ENCODE measurements at regions not wholly inside any gene's neighbourhood (a gene's known extent, or its start where the extent isn't known, plus 50 kb on each side); places are given as distances from the start of the nearest gene placed in this dataset.

DNA sequence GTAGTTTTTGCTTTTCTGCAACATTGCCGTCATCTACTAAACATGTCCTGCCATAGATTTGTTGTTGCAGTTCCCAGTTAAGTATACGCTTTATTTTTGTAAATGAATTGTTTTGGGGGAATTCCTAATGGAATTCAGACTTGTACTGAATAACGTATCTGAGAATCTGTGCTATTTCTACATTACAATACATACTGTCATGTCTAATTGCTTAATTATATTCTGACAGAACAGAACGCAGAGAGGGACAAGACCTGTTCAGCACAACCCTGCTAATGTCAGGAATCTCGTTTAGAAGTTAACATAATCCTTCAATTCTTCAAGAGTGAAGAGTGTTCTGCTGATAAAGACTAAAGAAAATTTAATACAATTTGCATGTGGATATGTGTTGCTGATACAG is 861.1 kb upstream of the KLHL1 start:
- Histone ChIP-seq H2AFZ (ENCODE audit: low read depth, low read length) (no peak overlapping the region), H3K79me2 (ENCODE audit: insufficient read depth, low read length) (no peaks in the 10 kb centered on the region), H3K27ac (ENCODE audit: low read length) (no peak overlapping the region), H3K27me3 (ENCODE audit: insufficient read depth, low read length, poor library complexity) (no peaks in the 10 kb centered on the region), H4K20me1 (ENCODE audit: insufficient read depth, low read length) (no peaks in the 10 kb centered on the region), H3K4me2 (ENCODE audit: insufficient read depth, low read length) (no peak overlapping the region), H3K9me3 (ENCODE audit: insufficient read depth, low read length, severe bottlenecking) (no peaks in the 10 kb centered on the region), H3K4me3 (ENCODE audit: low read depth in 1 of 2, low read length in 2 of 2) (no peak overlapping the region), H3K36me3 (ENCODE audit: insufficient read depth, low read length) (no peaks in the 10 kb centered on the region), H3K4me1 (ENCODE audit: insufficient read depth, low read length) (no peaks in the 10 kb centered on the region), H3K9ac (ENCODE audit: low read depth, low read length) (no peak overlapping the region)
- no peak for ATAC-seq (ENCODE audit: insufficient read depth, low read depth)
- DNase-seq: no peak
- no peak for TF ChIP-seq EZH2 (IDR thresholded peaks at IDR 0.05; ENCODE audit: borderline replicate concordance, low read depth, low read length, severe bottlenecking)
- TF ChIP-seq CTCF (IDR thresholded peaks at IDR 0.05; ENCODE audit: borderline replicate concordance, extremely low read depth, low read length, poor library complexity, severe bottlenecking): no peak

DNA sequence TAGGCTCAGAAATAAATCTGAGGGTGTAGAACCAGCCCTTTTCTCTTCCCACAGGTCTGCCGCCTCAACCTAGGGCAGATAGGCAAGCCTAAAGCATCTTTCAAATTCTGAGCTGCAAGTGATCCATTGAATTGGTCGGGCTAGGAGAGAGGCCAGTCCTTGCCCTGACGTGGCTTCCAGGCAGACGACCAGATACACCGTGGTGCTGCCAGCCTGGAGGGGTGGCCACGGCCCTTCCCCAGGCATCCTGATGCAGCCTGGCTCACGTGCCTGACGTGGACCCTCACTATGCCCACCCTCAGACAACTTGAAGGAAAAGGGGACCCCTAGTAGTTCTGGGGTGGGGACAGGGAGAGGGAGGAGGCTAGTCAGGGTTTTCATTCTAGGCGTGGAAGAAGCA is 859.3 kb upstream of the KLHL1 start:
- H3K9me3 ChIP-seq (ENCODE audit: insufficient read depth, low read length, severe bottlenecking): no peaks in the 10 kb centered on the region
- H3K79me2 ChIP-seq (ENCODE audit: insufficient read depth, low read length): no peaks in the 10 kb centered on the region
- H2AFZ ChIP-seq (ENCODE audit: low read depth, low read length): no peak overlapping the region
- no peak overlapping the region for H3K27ac ChIP-seq (ENCODE audit: low read length)
- no peaks in the 10 kb centered on the region for H4K20me1 ChIP-seq (ENCODE audit: insufficient read depth, low read length)
- H3K9ac ChIP-seq (ENCODE audit: low read depth, low read length): no peak overlapping the region
- TF ChIP-seq CTCF (IDR thresholded peaks at IDR 0.05; ENCODE audit: borderline replicate concordance, extremely low read depth, low read length, poor library complexity, severe bottlenecking) (no peak), EZH2 (IDR thresholded peaks at IDR 0.05; ENCODE audit: borderline replicate concordance, low read depth, low read length, severe bottlenecking) (no peak)
- no peak overlapping the region for H3K4me3 ChIP-seq (ENCODE audit: low read depth in 1 of 2, low read length in 2 of 2)
- H3K4me2 ChIP-seq (ENCODE audit: insufficient read depth, low read length): no peak overlapping the region
- DNase-seq (no peak), ATAC-seq (ENCODE audit: insufficient read depth, low read depth) (no peak)
- no peaks in the 10 kb centered on the region for H3K4me1 ChIP-seq (ENCODE audit: insufficient read depth, low read length)
- H3K36me3 ChIP-seq (ENCODE audit: insufficient read depth, low read length): no peaks in the 10 kb centered on the region
- no peaks in the 10 kb centered on the region for H3K27me3 ChIP-seq (ENCODE audit: insufficient read depth, low read length, poor library complexity)

DNA sequence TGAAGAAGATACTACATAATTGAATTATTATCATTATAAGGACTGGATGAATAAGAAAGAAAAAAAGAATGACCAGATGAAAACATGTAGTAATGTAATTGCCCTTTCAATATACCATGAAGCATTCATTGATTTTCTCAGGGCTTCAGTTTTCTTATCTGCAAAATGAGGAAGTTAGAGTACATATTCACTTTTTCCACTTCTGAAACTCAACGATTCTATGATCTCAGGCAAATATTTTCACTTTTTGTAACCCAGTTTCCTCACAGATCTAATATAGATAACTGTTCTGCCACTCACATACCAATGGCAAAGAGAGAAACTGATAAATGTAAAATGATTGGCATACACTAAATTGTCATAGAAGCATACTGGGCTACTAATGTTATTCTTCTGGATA is 856.6 kb upstream of the KLHL1 start:
- H3K4me2 ChIP-seq (ENCODE audit: insufficient read depth, low read length): no peak overlapping the region
- DNase-seq (no peak), ATAC-seq (ENCODE audit: insufficient read depth, low read depth) (no peak)
- TF ChIP-seq CTCF (IDR thresholded peaks at IDR 0.05; ENCODE audit: borderline replicate concordance, extremely low read depth, low read length, poor library complexity, severe bottlenecking): no peak
- TF ChIP-seq EZH2 (IDR thresholded peaks at IDR 0.05; ENCODE audit: borderline replicate concordance, low read depth, low read length, severe bottlenecking): no peak
- no peak overlapping the region for H3K4me3 ChIP-seq (ENCODE audit: low read depth in 1 of 2, low read length in 2 of 2)
- no peak overlapping the region for H3K9ac ChIP-seq (ENCODE audit: low read depth, low read length)
- no peaks in the 10 kb centered on the region for H3K4me1 ChIP-seq (ENCODE audit: insufficient read depth, low read length)
- no peaks in the 10 kb centered on the region for H3K9me3 ChIP-seq (ENCODE audit: insufficient read depth, low read length, severe bottlenecking)
- H3K79me2 ChIP-seq (ENCODE audit: insufficient read depth, low read length): no peaks in the 10 kb centered on the region
- no peaks in the 10 kb centered on the region for H3K36me3 ChIP-seq (ENCODE audit: insufficient read depth, low read length)
- H2AFZ ChIP-seq (ENCODE audit: low read depth, low read length): no peak overlapping the region
- H4K20me1 ChIP-seq (ENCODE audit: insufficient read depth, low read length): no peaks in the 10 kb centered on the region
- H3K27me3 ChIP-seq (ENCODE audit: insufficient read depth, low read length, poor library complexity): no peaks in the 10 kb centered on the region
- H3K27ac ChIP-seq (ENCODE audit: low read length): no peak overlapping the region

DNA sequence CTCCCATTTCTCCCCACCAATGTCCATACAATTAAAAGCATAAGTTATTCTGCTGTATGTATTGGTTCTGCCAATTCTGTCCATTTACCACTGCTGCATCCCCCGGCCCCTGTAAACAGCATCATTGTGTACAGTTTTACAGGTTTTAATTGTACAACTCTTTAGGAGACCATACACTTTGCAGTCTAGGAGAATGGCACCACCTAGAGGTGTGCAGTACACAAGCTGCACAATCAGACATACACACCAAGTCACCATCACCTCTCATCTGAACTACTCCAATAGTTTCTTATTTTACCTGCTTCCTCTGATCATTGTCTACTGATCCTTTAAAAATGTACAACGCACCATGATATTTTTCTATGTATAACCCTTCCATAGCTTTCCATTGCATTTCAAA is 855.9 kb upstream of the KLHL1 start:
- no peak for DNase-seq
- Histone ChIP-seq H3K79me2 (ENCODE audit: insufficient read depth, low read length) (no peaks in the 10 kb centered on the region), H2AFZ (ENCODE audit: low read depth, low read length) (no peak overlapping the region), H3K36me3 (ENCODE audit: insufficient read depth, low read length) (no peaks in the 10 kb centered on the region), H3K9me3 (ENCODE audit: insufficient read depth, low read length, severe bottlenecking) (no peaks in the 10 kb centered on the region), H4K20me1 (ENCODE audit: insufficient read depth, low read length) (no peaks in the 10 kb centered on the region), H3K4me3 (ENCODE audit: low read depth in 1 of 2, low read length in 2 of 2) (no peak overlapping the region), H3K27me3 (ENCODE audit: insufficient read depth, low read length, poor library complexity) (no peaks in the 10 kb centered on the region), H3K4me2 (ENCODE audit: insufficient read depth, low read length) (no peak overlapping the region), H3K9ac (ENCODE audit: low read depth, low read length) (no peak overlapping the region), H3K4me1 (ENCODE audit: insufficient read depth, low read length) (no peaks in the 10 kb centered on the region), H3K27ac (ENCODE audit: low read length) (no peak overlapping the region)
- TF ChIP-seq CTCF (IDR thresholded peaks at IDR 0.05; ENCODE audit: borderline replicate concordance, extremely low read depth, low read length, poor library complexity, severe bottlenecking) (peak; percentile 41), EZH2 (IDR thresholded peaks at IDR 0.05; ENCODE audit: borderline replicate concordance, low read depth, low read length, severe bottlenecking) (no peak)
- 0 out of 3 replicates have a peak, but pooled peaks have one; percentile 54 for ATAC-seq (ENCODE audit: insufficient read depth, low read depth)

Measured in DND-41 (cell line).